IMR-90 (cell line): ENCODE measurements at regions not wholly inside any gene's neighbourhood (a gene's known extent, or its start where the extent isn't known, plus 50 kb on each side); places are given as distances from the start of the nearest gene placed in this dataset.

Source experiments
- ATAC-seq: fragments of 200-7000 bp; cut with Tn5 transposase; 2 replicates; pipeline ENCODE4 v1.9.1; 2020; ENCODE audit warnings: low read depth, mild to moderate bottlenecking, moderate library complexity
- BruUV-seq: library from RNA; stranded (reverse); fragments of 400-500 nt; replicated peaks from 2 replicates; lab custom pipeline; 2021; lab: Mats Ljungman, UMichigan
- CTCF ChIA-PET: fragments of 300-600 bp; formaldehyde crosslinking; extraction: SDS; loops from one replicate; lab custom pipeline; 2021; ENCODE audit warnings: antibody characterized with exemption; lab: Yijun Ruan, JAX
- POLR2A ChIA-PET: fragments of 300-600 bp; sonication (Branson Sonifier 250); formaldehyde crosslinking; loops from one replicate; lab custom pipeline; 2022; ENCODE audit warnings: antibody characterized with exemption; ENCODE audit not compliant: unreplicated experiment; lab: Charles Lee
- DNase-seq: peaks from one replicate; pipeline ENCODE4 v3.0.0; 2013
- H2AFZ ChIP-seq: replicated peaks from 2 replicates; pipeline ENCODE3; 2013; ENCODE audit warnings: low read length, mild to moderate bottlenecking; ENCODE audit not compliant: poor library complexity
- H2AK5ac ChIP-seq: 2 replicates; pipeline ENCODE4 v1.6.1; 2013; ENCODE audit warnings: low read depth, low read length, inconsistent platforms
- H2AK9ac ChIP-seq: replicated peaks from 2 replicates; pipeline ENCODE3; 2013; ENCODE audit warnings: mild to moderate bottlenecking, low read depth, low read length, moderate library complexity; ENCODE audit not compliant: poor library complexity
- H2BK120ac ChIP-seq: 2 replicates; pipeline ENCODE4 v1.6.1; 2013; ENCODE audit warnings: low read depth, low read length, inconsistent platforms
- H2BK15ac ChIP-seq: 3 replicates; pipeline ENCODE4 v1.6.1; 2013; ENCODE audit warnings: low read depth, low read length, inconsistent platforms
- H2BK20ac ChIP-seq: 2 replicates; pipeline ENCODE4 v1.6.1; 2013; ENCODE audit warnings: low read depth, mild to moderate bottlenecking, inconsistent platforms, low read length, moderate library complexity
- H2BK5ac ChIP-seq: 2 replicates; pipeline ENCODE4 v1.6.1; 2013; ENCODE audit warnings: mild to moderate bottlenecking, low read depth, low read length, inconsistent platforms; ENCODE audit not compliant: poor library complexity, severe bottlenecking
- H3K14ac ChIP-seq: replicated peaks from 2 replicates; pipeline ENCODE4 v1.6.1; 2013; ENCODE audit warnings: low read depth, low read length, inconsistent platforms
- H3K18ac ChIP-seq: 2 replicates; pipeline ENCODE4 v1.6.1; 2013; ENCODE audit warnings: low read depth, low read length, control low read depth
- H3K23ac ChIP-seq: 2 replicates; pipeline ENCODE4 v1.6.1; 2013; ENCODE audit warnings: low read depth, low read length, inconsistent platforms
- H3K27ac ChIP-seq: 2 replicates; pipeline ENCODE4 v1.5.1; 2013; ENCODE audit warnings: mild to moderate bottlenecking, control low read depth, low read length; ENCODE audit not compliant: insufficient read depth
- H3K27me3 ChIP-seq: 2 replicates; pipeline ENCODE4 v1.6.1; 2013; ENCODE audit warnings: low read length; ENCODE audit not compliant: control insufficient read depth, insufficient read depth
- H3K36me3 ChIP-seq: 2 replicates; pipeline ENCODE4 v1.6.1; 2013; ENCODE audit warnings: low read length, mixed read lengths; ENCODE audit not compliant: control insufficient read depth, insufficient read depth
- H3K4ac ChIP-seq: 2 replicates; pipeline ENCODE4 v1.6.1; 2013; ENCODE audit warnings: low read depth, low read length, inconsistent platforms
- H3K4me1 ChIP-seq: 2 replicates; pipeline ENCODE4 v1.6.1; 2013; ENCODE audit warnings: low read length, mixed read lengths; ENCODE audit not compliant: control insufficient read depth, insufficient read depth
- H3K4me2 ChIP-seq: 2 replicates; pipeline ENCODE4 v1.6.1; 2013; ENCODE audit warnings: low read depth, mild to moderate bottlenecking, control low read depth, low read length, moderate library complexity
- H3K4me3 ChIP-seq: 2 replicates; pipeline ENCODE4 v1.5.1; 2013; ENCODE audit warnings: low read depth, mild to moderate bottlenecking, control low read depth, low read length, moderate library complexity; ENCODE audit not compliant: insufficient read depth
- H3K56ac ChIP-seq: 2 replicates; pipeline ENCODE4 v1.6.1; 2013; ENCODE audit warnings: low read length, inconsistent platforms; ENCODE audit not compliant: insufficient read depth; ENCODE audit errors: extremely low read depth
- H3K79me1 ChIP-seq, 2 experiments: 2 replicates each; pipeline ENCODE4 v1.6.1; 2013; ENCODE audit warnings: low read length in 2 of 2, inconsistent platforms in 1 of 2, low read depth in 1 of 2
- H3K9ac ChIP-seq: 2 replicates; pipeline ENCODE4 v1.6.1; 2013; ENCODE audit warnings: low read depth, low read length, control low read depth
- H3K9me1 ChIP-seq: 2 replicates; pipeline ENCODE4 v1.6.1; 2013; ENCODE audit warnings: low read length, inconsistent platforms; ENCODE audit not compliant: insufficient read depth
- H3K9me3 ChIP-seq: 2 replicates; pipeline ENCODE4 v1.6.1; 2013; ENCODE audit warnings: low read length; ENCODE audit not compliant: control insufficient read depth, insufficient read depth
- H4K20me1 ChIP-seq: 2 replicates; pipeline ENCODE4 v1.6.1; 2013; ENCODE audit warnings: low read length, inconsistent platforms; ENCODE audit not compliant: insufficient read depth
- H4K5ac ChIP-seq: 2 replicates; pipeline ENCODE4 v1.6.1; 2013; ENCODE audit warnings: mild to moderate bottlenecking, low read depth, low read length, control low read depth
- H4K8ac ChIP-seq, 2 experiments: 2 replicates each; pipeline ENCODE4 v1.6.1; 2013; ENCODE audit warnings: low read depth in 2 of 2, low read length in 2 of 2, control low read depth in 1 of 2, inconsistent platforms in 1 of 2
- H4K91ac ChIP-seq: 2 replicates; pipeline ENCODE4 v1.6.1; 2013; ENCODE audit warnings: low read depth, low read length, inconsistent platforms; ENCODE audit not compliant: insufficient read depth
- BHLHE40 ChIP-seq: fragments of 150-350 bp; IDR thresholded peaks from 2 replicates; pipeline ENCODE4 v1.6.1; 2016; ENCODE audit warnings: mild to moderate bottlenecking, low read depth, low read length
- FOS ChIP-seq: fragments of 150-350 bp; IDR thresholded peaks from 2 replicates; pipeline ENCODE4 v1.6.1; 2016; ENCODE audit warnings: low read depth, low read length
- MAFK ChIP-seq: IDR thresholded peaks from 2 replicates; pipeline ENCODE4 v1.6.1; 2012; ENCODE audit warnings: low read depth, low read length, improper control_type of control experiment
- POLR2A ChIP-seq: IDR thresholded peaks from 2 replicates; pipeline ENCODE4 v1.6.1; 2012; ENCODE audit warnings: mild to moderate bottlenecking, low read depth, low read length
- RAD21 ChIP-seq: IDR thresholded peaks from 2 replicates; pipeline ENCODE4 v1.6.1; 2012; ENCODE audit warnings: low read length, improper control_type of control experiment
- WGBS, 2 experiments: methylation state at CpG; one replicate each; pipeline versions ENCODE4 v1.1.5 to v1.1.7; 2013; ENCODE audit warnings: missing lambda C conversion rate in 2 of 2; ENCODE audit not compliant: insufficient read length in 1 of 2; ENCODE audit errors: extremely low coverage in 2 of 2; 5-methylcytosine and 5-hydroxymethylcytosine counted together
- dilution Hi-C: fragments of 300-500 bp; cut with HindIII; formaldehyde crosslinking; loops from one replicate; pipeline ENCODE4 v1.14.3; 2018; ENCODE audit warnings: low sequenced_read_pairs; ENCODE audit not compliant: unreplicated experiment
- in situ Hi-C: fragments of 300-500 bp; cut with MboI; formaldehyde crosslinking; loops from 3 replicates; pipeline ENCODE4 v1.14.3; 2019; ENCODE audit warnings: low sequenced_read_pairs, inconsistent platforms, mixed read lengths
- intact Hi-C: fragments of 100-400 bp; cut with micrococcal nuclease; formaldehyde crosslinking; loops from 2 replicates; pipeline ENCODE4 v1.10.0; 2022
- TF ChIP-seq, protein P1 (sequence below): fragments of 150-350 bp; IDR thresholded peaks from 2 replicates; pipeline ENCODE4 v1.6.1; 2017; ENCODE audit warnings: mild to moderate bottlenecking, antibody characterized with exemption, low read length, low read depth
- TF ChIP-seq, protein P2 (sequence below): conservative IDR thresholded peaks from 2 replicates; pipeline ENCODE4 v1.5.1; 2012; ENCODE audit warnings: mild to moderate bottlenecking, low read depth, low read length, improper control_type of control experiment

DNA sequence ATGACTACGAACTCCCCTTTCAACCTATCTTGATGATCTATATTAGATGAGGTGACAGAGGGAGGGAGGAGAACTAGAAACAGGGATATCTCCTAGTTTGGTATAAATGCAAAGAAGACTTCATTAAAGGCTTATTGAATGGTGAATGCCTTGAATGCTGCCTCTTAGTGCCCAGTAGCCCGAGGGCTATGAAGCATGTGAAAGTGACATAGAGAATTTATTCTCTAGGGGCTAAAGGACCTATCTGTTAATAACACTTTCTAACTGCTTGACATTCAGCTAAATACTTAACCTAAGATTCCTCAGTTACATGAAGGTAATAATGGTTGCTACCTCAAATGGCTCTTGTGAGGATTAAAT lies 764.1 kb downstream of the LTN1 start:
- Histone ChIP-seq H2BK15ac (peak overlapping the region; percentile 96; the same call in 2 of the 3 replicates), H3K14ac (peak overlapping the region; percentile 58; the same call in 1 of the 2 replicates), H4K20me1 (no peaks in the 10 kb centered on the region), H4K91ac (peak overlapping the region; percentile 88), H3K4ac (peak overlapping the region; percentile 85), H3K23ac (peak overlapping the region; percentile 54; the same call in 1 of the 2 replicates), H3K27ac (peak overlapping the region; percentile 91; the same call in 1 of the 2 replicates), H3K79me1 (no peaks in the 10 kb centered on the region), H3K27me3 (no peaks in the 10 kb centered on the region), H2BK20ac (peak overlapping the region; percentile 95), H3K4me3 (no peak overlapping the region), H2BK120ac (peak overlapping the region; percentile 95), H2AFZ (no peak overlapping the region), H3K4me1 (peaks cover 12% of the 10 kb centered on the region), H2AK5ac (no peak overlapping the region), H2AK9ac (no peak overlapping the region), H3K18ac (peak overlapping the region; percentile 88), H3K9me1 (peaks cover 6% of the 10 kb centered on the region), H3K9me3 (no peaks in the 10 kb centered on the region), H3K9ac (0 out of 2 replicates have a peak overlapping the region, but pooled peaks have one; percentile 10), H4K8ac (peak overlapping the region; percentile 67 to 76), H3K56ac (peak overlapping the region; percentile 75), H4K5ac (peak overlapping the region; percentile 70), H3K36me3 (no peaks in the 10 kb centered on the region), H3K4me2 (peak overlapping the region; percentile 46; the same call in 1 of the 2 replicates), H2BK5ac (peak overlapping the region; percentile 87)
- dilution Hi-C loops (no loop called here), in situ Hi-C loops (no loop called here), intact Hi-C loops (loop anchor here (2.0 to 10.0 kb wide), 4 partner anchors 22 to 1381 kb away; partner anchors contain the start of gene ADAMTS1)
- no peak for DNase-seq
- no TSS peak for BruUV-seq
- ATAC-seq: peak; percentile 29
- POLR2A ChIA-PET: interaction anchor here (0.7 kb wide), 1 partner anchor 1384 kb away, joined by 3 read pairs; no protein-coding TSS in a partner anchor
- WGBS, 2 experiments: no CpG with 5 or more reads among the region's 2 CpGs
- CTCF ChIA-PET: no interaction called here
- TF ChIP-seq BHLHE40: no peak
- TF ChIP-seq, protein P1, sequence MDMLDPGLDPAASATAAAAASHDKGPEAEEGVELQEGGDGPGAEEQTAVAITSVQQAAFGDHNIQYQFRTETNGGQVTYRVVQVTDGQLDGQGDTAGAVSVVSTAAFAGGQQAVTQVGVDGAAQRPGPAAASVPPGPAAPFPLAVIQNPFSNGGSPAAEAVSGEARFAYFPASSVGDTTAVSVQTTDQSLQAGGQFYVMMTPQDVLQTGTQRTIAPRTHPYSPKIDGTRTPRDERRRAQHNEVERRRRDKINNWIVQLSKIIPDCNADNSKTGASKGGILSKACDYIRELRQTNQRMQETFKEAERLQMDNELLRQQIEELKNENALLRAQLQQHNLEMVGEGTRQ: no peak
- no peak for TF ChIP-seq FOS
- no peak for TF ChIP-seq MAFK
- TF ChIP-seq, protein P2, sequence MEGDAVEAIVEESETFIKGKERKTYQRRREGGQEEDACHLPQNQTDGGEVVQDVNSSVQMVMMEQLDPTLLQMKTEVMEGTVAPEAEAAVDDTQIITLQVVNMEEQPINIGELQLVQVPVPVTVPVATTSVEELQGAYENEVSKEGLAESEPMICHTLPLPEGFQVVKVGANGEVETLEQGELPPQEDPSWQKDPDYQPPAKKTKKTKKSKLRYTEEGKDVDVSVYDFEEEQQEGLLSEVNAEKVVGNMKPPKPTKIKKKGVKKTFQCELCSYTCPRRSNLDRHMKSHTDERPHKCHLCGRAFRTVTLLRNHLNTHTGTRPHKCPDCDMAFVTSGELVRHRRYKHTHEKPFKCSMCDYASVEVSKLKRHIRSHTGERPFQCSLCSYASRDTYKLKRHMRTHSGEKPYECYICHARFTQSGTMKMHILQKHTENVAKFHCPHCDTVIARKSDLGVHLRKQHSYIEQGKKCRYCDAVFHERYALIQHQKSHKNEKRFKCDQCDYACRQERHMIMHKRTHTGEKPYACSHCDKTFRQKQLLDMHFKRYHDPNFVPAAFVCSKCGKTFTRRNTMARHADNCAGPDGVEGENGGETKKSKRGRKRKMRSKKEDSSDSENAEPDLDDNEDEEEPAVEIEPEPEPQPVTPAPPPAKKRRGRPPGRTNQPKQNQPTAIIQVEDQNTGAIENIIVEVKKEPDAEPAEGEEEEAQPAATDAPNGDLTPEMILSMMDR: no peak
- no peak for TF ChIP-seq POLR2A
- no peak for TF ChIP-seq RAD21
